Liver (tissue), 8 donors: ENCODE measurements at regions not wholly inside any gene's neighbourhood (a gene's known extent, or its start where the extent isn't known, plus 50 kb on each side); places are given as distances from the start of the nearest gene placed in this dataset.

Experiments
- DNase-seq: peaks from one replicate; pipeline ENCODE4 v3.0.0-alpha.2; 2017; ENCODE audit warnings: low spot score
- H3K27ac ChIP-seq, 2 donors: one replicate each; pipeline ENCODE4 v1.7.0; 2013; ENCODE audit warnings: inconsistent platforms in 2 of 2, low read length in 2 of 2, control low read depth in 1 of 2, low read depth in 1 of 2, mild to moderate bottlenecking in 1 of 2
- H3K27me3 ChIP-seq, 4 donors: one replicate each; pipeline versions ENCODE4 v1.6.1 to v1.7.0; 2013; ENCODE audit warnings: low read length in 3 of 4, inconsistent platforms in 1 of 4, mild to moderate bottlenecking in 1 of 4, moderate library complexity in 1 of 4; ENCODE audit not compliant: control insufficient read depth in 4 of 4, insufficient read depth in 4 of 4
- H3K36me3 ChIP-seq, 4 donors: one replicate each; pipeline versions ENCODE4 v1.6.1 to v1.7.0; 2013; ENCODE audit warnings: low read length in 3 of 4, mild to moderate bottlenecking in 3 of 4, low read depth in 1 of 4, moderate library complexity in 1 of 4; ENCODE audit not compliant: control insufficient read depth in 4 of 4, insufficient read depth in 3 of 4
- H3K4me1 ChIP-seq, 4 donors: one replicate each; pipeline versions ENCODE4 v1.6.1 to v1.7.0; 2013; ENCODE audit warnings: low read length in 3 of 4, mild to moderate bottlenecking in 3 of 4, moderate library complexity in 1 of 4; ENCODE audit not compliant: control insufficient read depth in 4 of 4, insufficient read depth in 4 of 4
- H3K4me3 ChIP-seq, 3 donors: one replicate each; pipeline versions ENCODE4 v1.6.1 to v1.7.0; 2013; ENCODE audit warnings: low read length in 3 of 3, control low read depth in 1 of 3, low read depth in 1 of 3, mild to moderate bottlenecking in 1 of 3
- H3K9ac ChIP-seq, 2 donors: one replicate each; pipeline ENCODE4 v1.7.0; 2013; ENCODE audit warnings: low read length in 2 of 2, mild to moderate bottlenecking in 2 of 2, moderate library complexity in 2 of 2, control low read depth in 1 of 2, low read depth in 1 of 2
- H3K9me3 ChIP-seq, 4 donors: one replicate each; pipeline versions ENCODE4 v1.6.1 to v1.7.0; 2013; ENCODE audit warnings: low read length in 3 of 4; ENCODE audit not compliant: control insufficient read depth in 4 of 4
- CTCF ChIP-seq: fragments of 150-350 bp; IDR thresholded peaks from 2 replicates; pipeline ENCODE4 v1.5.1; 2017; ENCODE audit warnings: improper control_type of control experiment, low read depth, low read length; ENCODE audit not compliant: missing input control
- EGR1 ChIP-seq, 2 donors: IDR thresholded peaks; 2 replicates each; pipeline ENCODE4 v1.6.1; 2016 to 2018; ENCODE audit warnings: antibody characterized with exemption in 2 of 2, low read depth in 2 of 2
- FOXA1 ChIP-seq: IDR thresholded peaks from 2 replicates; pipeline ENCODE4 v1.6.1; 2016; ENCODE audit warnings: antibody characterized with exemption
- FOXA2 ChIP-seq: IDR thresholded peaks from 2 replicates; pipeline ENCODE4 v1.6.1; 2016; ENCODE audit warnings: antibody characterized with exemption
- GABPA ChIP-seq, 2 donors: IDR thresholded peaks in 1 of 2; conservative IDR thresholded peaks in 1 of 2; 2 replicates each; pipeline ENCODE4 v1.6.1; 2016; ENCODE audit warnings: antibody characterized with exemption in 2 of 2, mild to moderate bottlenecking in 1 of 2, moderate library complexity in 1 of 2
- HNF4A ChIP-seq, 2 donors: conservative IDR thresholded peaks; 2 replicates each; pipeline ENCODE4 v1.6.1; 2016; ENCODE audit warnings: antibody characterized with exemption in 2 of 2, mild to moderate bottlenecking in 2 of 2
- HNF4G ChIP-seq: IDR thresholded peaks from 2 replicates; pipeline ENCODE4 v1.6.1; 2016; ENCODE audit warnings: antibody characterized with exemption
- JUND ChIP-seq, 2 donors: IDR thresholded peaks; 2 replicates each; pipeline ENCODE4 v1.6.1; 2016; ENCODE audit warnings: antibody characterized with exemption in 2 of 2
- NR2F2 ChIP-seq: IDR thresholded peaks from 2 replicates; pipeline ENCODE4 v1.6.1; 2016; ENCODE audit warnings: antibody characterized with exemption
- RAD21 ChIP-seq, 2 donors: IDR thresholded peaks; 2 replicates each; pipeline ENCODE4 v1.6.1; 2016; ENCODE audit warnings: antibody characterized with exemption in 2 of 2, mild to moderate bottlenecking in 2 of 2
- RXRA ChIP-seq, 2 donors: IDR thresholded peaks; 2 replicates each; pipeline ENCODE4 v1.6.1; 2017 to 2018; ENCODE audit warnings: antibody characterized with exemption in 2 of 2, mild to moderate bottlenecking in 1 of 2
- SP1 ChIP-seq: IDR thresholded peaks from 2 replicates; pipeline ENCODE4 v1.6.1; 2018; ENCODE audit warnings: antibody characterized with exemption, mild to moderate bottlenecking
- TAF1 ChIP-seq: conservative IDR thresholded peaks from 2 replicates; pipeline ENCODE4 v1.6.1; 2016; ENCODE audit warnings: antibody characterized with exemption, mild to moderate bottlenecking
- YY1 ChIP-seq: IDR thresholded peaks from 2 replicates; pipeline ENCODE4 v1.6.1; 2016; ENCODE audit warnings: antibody characterized with exemption, mild to moderate bottlenecking
- WGBS: extraction: QIAGEN DNeasy Blood & Tissue Kit; methylation state at CpG from one replicate; pipeline ENCODE4 v1.1.7; 2013; 5-methylcytosine and 5-hydroxymethylcytosine counted together
- TF ChIP-seq, protein P1 (sequence below): IDR thresholded peaks from 2 replicates; pipeline ENCODE4 v1.6.1; 2016; ENCODE audit warnings: antibody characterized with exemption
- TF ChIP-seq, protein P2 (sequence below): IDR thresholded peaks from 2 replicates; pipeline ENCODE4 v1.6.1; 2016; ENCODE audit warnings: antibody characterized with exemption, mild to moderate bottlenecking
- TF ChIP-seq, protein P3 (sequence below): IDR thresholded peaks from 2 replicates; pipeline ENCODE4 v1.6.1; 2016; ENCODE audit warnings: antibody characterized with exemption
- TF ChIP-seq, protein P4 (sequence below): IDR thresholded peaks from 2 replicates; pipeline ENCODE4 v1.6.1; 2016; ENCODE audit warnings: antibody characterized with exemption
- donor health status: healthy.
- donor health status: healthy.
- donor health status: healthy.
- donor health status: healthy.
- donor health status: healthy.

DNA sequence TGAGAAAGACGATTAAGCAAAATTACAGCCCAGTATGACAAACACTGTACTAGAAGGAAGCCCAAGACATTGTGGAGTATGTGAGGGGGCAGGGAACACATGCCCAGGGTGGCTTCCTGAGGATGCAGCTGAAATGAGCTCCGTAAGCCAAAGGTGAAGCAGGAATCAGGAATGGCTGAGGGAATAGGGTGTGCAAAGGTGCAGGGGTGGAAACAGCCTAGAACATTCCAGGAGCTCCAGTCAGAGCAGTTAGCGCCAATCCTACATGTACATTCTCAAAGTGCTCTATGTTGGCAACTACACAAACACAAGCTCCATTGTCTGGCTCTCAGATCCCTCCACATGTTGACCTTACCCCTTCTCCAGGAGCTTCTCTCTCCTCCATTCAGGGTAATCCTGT, 257.9 kb downstream of the MAN2A1 start:
- no peak for TF ChIP-seq RAD21 (IDR thresholded peaks at IDR 0.05)
- TF ChIP-seq JUND (IDR thresholded peaks at IDR 0.05) = no peak
- no peak for TF ChIP-seq RXRA (IDR thresholded peaks at IDR 0.05)
- TF ChIP-seq TAF1 = no peak
- Histone ChIP-seq H3K27me3 (no peaks in the 10 kb centered on the region), H3K36me3 (no peaks in the 10 kb centered on the region), H3K4me1 (peaks cover 0 to 7% (median 0%) of the 10 kb centered on the region in 4 donors), H3K4me3 (no peak overlapping the region), H3K27ac (no peak overlapping the region), H3K9me3 (no peaks in the 10 kb centered on the region), H3K9ac (no peak overlapping the region)
- 95% methylated on average over 3 of the region's 3 CpGs for WGBS
- DNase-seq = no peak

DNA sequence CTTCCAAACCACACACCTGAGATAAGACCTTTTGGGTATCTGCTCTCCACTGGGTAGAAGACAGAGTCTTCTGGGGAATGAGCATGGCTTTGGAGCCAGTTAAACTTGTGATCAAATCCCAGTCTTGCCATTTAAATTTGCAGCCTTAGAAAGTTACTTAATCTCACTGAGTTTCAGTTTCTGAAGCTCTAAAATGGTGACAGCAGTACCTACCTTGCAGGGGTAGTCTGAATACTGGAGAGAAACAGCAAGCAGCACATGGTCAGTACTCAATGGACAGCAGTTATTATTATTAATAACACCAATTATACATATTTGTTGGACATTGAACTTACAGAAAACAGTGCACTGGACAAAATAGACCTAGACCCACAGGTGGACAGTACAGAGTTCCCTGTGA, 260.9 kb downstream of the MAN2A1 start:
- H3K36me3 ChIP-seq = no peaks in the 10 kb centered on the region
- DNase-seq = no peak
- H3K27me3 ChIP-seq = no peaks in the 10 kb centered on the region
- no peaks in the 10 kb centered on the region for H3K9me3 ChIP-seq
- H3K9ac ChIP-seq = no peak overlapping the region
- H3K4me1 ChIP-seq = no peaks in the 10 kb centered on the region
- TF ChIP-seq HNF4G = no peak
- no peak for TF ChIP-seq FOXA1
- no peak for TF ChIP-seq HNF4A (conservative IDR thresholded peaks at IDR 0.05)
- TF ChIP-seq RXRA (IDR thresholded peaks at IDR 0.05) = no peak
- TF ChIP-seq, protein P1, sequence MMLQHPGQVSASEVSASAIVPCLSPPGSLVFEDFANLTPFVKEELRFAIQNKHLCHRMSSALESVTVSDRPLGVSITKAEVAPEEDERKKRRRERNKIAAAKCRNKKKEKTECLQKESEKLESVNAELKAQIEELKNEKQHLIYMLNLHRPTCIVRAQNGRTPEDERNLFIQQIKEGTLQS = no peak
- TF ChIP-seq NR2F2 = no peak
- TF ChIP-seq CTCF = no peak
- no peak for TF ChIP-seq YY1
- no peak for TF ChIP-seq RAD21 (IDR thresholded peaks at IDR 0.05)
- TF ChIP-seq FOXA2 = no peak
- TF ChIP-seq TAF1 = no peak
- TF ChIP-seq, protein P2, sequence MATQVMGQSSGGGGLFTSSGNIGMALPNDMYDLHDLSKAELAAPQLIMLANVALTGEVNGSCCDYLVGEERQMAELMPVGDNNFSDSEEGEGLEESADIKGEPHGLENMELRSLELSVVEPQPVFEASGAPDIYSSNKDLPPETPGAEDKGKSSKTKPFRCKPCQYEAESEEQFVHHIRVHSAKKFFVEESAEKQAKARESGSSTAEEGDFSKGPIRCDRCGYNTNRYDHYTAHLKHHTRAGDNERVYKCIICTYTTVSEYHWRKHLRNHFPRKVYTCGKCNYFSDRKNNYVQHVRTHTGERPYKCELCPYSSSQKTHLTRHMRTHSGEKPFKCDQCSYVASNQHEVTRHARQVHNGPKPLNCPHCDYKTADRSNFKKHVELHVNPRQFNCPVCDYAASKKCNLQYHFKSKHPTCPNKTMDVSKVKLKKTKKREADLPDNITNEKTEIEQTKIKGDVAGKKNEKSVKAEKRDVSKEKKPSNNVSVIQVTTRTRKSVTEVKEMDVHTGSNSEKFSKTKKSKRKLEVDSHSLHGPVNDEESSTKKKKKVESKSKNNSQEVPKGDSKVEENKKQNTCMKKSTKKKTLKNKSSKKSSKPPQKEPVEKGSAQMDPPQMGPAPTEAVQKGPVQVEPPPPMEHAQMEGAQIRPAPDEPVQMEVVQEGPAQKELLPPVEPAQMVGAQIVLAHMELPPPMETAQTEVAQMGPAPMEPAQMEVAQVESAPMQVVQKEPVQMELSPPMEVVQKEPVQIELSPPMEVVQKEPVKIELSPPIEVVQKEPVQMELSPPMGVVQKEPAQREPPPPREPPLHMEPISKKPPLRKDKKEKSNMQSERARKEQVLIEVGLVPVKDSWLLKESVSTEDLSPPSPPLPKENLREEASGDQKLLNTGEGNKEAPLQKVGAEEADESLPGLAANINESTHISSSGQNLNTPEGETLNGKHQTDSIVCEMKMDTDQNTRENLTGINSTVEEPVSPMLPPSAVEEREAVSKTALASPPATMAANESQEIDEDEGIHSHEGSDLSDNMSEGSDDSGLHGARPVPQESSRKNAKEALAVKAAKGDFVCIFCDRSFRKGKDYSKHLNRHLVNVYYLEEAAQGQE = no peak
- TF ChIP-seq JUND (IDR thresholded peaks at IDR 0.05) = no peak
- no peak for TF ChIP-seq GABPA (IDR thresholded peaks at IDR 0.05 in 1 of 2, conservative IDR thresholded peaks at IDR 0.05 in 1 of 2)
- TF ChIP-seq, protein P3, sequence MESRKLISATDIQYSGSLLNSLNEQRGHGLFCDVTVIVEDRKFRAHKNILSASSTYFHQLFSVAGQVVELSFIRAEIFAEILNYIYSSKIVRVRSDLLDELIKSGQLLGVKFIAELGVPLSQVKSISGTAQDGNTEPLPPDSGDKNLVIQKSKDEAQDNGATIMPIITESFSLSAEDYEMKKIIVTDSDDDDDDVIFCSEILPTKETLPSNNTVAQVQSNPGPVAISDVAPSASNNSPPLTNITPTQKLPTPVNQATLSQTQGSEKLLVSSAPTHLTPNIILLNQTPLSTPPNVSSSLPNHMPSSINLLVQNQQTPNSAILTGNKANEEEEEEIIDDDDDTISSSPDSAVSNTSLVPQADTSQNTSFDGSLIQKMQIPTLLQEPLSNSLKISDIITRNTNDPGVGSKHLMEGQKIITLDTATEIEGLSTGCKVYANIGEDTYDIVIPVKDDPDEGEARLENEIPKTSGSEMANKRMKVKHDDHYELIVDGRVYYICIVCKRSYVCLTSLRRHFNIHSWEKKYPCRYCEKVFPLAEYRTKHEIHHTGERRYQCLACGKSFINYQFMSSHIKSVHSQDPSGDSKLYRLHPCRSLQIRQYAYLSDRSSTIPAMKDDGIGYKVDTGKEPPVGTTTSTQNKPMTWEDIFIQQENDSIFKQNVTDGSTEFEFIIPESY = no peak
- TF ChIP-seq, protein P4, sequence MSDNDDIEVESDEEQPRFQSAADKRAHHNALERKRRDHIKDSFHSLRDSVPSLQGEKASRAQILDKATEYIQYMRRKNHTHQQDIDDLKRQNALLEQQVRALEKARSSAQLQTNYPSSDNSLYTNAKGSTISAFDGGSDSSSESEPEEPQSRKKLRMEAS = no peak
- no peak for TF ChIP-seq EGR1 (IDR thresholded peaks at IDR 0.05; ENCODE audit: low read depth in 2 of 2)
- TF ChIP-seq SP1 = no peak
- H3K27ac ChIP-seq = no peak overlapping the region
- no peak overlapping the region for H3K4me3 ChIP-seq
